HL-60 (cell line): ENCODE measurements at regions not wholly inside any gene's neighbourhood (a gene's known extent, or its start where the extent isn't known, plus 50 kb on each side); places are given as distances from the start of the nearest gene placed in this dataset.

ENCODE experiments used
- DNase-seq, 2 experiments: peaks; one replicate each; pipeline ENCODE4 v3.0.0-alpha.2; 2010 to 2020; ENCODE audit warnings: low read depth in 1 of 2, low spot score in 1 of 2
- H3K27ac ChIP-seq: fragments of 250-450 bp; sonication (Bioruptor Pico); replicated peaks from 2 replicates; pipeline ENCODE4 v1.5.1; 2020; ENCODE audit warnings: mild to moderate bottlenecking, moderate library complexity
- H3K27me3 ChIP-seq: fragments of 250-450 bp; sonication (Bioruptor Pico); 2 replicates; pipeline ENCODE4 v1.5.1; 2021; ENCODE audit warnings: mild to moderate bottlenecking, moderate library complexity; ENCODE audit not compliant: insufficient read depth, poor library complexity, severe bottlenecking
- H3K4me3 ChIP-seq: replicated peaks from 2 replicates; pipeline ENCODE4 v1.5.1; 2011; ENCODE audit warnings: mild to moderate bottlenecking, control low read depth, low read length; ENCODE audit not compliant: insufficient read depth
- GABPA ChIP-seq: IDR thresholded peaks from 2 replicates; pipeline ENCODE4 v1.6.1; 2012; ENCODE audit warnings: low read depth
- POLR2AphosphoS5 ChIP-seq: IDR thresholded peaks from 2 replicates; pipeline ENCODE4 v1.6.1; 2012; ENCODE audit warnings: low read depth
- SPI1 ChIP-seq: IDR thresholded peaks from 2 replicates; pipeline ENCODE4 v1.6.1; 2012; ENCODE audit warnings: low read depth, mild to moderate bottlenecking, borderline replicate concordance
- TF ChIP-seq, protein P1 (sequence below): IDR thresholded peaks from one replicate; pipeline ENCODE4 v1.5.1; 2011; ENCODE audit warnings: low read length, control low read depth, inconsistent platforms; ENCODE audit not compliant: insufficient read depth
- TF ChIP-seq, protein P2 (sequence below): IDR thresholded peaks from 2 replicates; pipeline ENCODE4 v1.6.1; 2012; ENCODE audit warnings: low read depth; ENCODE audit not compliant: insufficient replicate concordance

- peaks cover 41% of the 10 kb centered on the region for H3K27me3 ChIP-seq
- no peak for DNase-seq
Observed at GRCh38 chr3:28575746-28576613, 227.4 kb upstream of the AZI2 start.

GRCh38 chr3:28576614-28577200 is 228.1 kb upstream of the AZI2 start:
- DNase-seq: no peak
- TF ChIP-seq, protein P1, sequence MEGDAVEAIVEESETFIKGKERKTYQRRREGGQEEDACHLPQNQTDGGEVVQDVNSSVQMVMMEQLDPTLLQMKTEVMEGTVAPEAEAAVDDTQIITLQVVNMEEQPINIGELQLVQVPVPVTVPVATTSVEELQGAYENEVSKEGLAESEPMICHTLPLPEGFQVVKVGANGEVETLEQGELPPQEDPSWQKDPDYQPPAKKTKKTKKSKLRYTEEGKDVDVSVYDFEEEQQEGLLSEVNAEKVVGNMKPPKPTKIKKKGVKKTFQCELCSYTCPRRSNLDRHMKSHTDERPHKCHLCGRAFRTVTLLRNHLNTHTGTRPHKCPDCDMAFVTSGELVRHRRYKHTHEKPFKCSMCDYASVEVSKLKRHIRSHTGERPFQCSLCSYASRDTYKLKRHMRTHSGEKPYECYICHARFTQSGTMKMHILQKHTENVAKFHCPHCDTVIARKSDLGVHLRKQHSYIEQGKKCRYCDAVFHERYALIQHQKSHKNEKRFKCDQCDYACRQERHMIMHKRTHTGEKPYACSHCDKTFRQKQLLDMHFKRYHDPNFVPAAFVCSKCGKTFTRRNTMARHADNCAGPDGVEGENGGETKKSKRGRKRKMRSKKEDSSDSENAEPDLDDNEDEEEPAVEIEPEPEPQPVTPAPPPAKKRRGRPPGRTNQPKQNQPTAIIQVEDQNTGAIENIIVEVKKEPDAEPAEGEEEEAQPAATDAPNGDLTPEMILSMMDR: no peak
- TF ChIP-seq, protein P2, sequence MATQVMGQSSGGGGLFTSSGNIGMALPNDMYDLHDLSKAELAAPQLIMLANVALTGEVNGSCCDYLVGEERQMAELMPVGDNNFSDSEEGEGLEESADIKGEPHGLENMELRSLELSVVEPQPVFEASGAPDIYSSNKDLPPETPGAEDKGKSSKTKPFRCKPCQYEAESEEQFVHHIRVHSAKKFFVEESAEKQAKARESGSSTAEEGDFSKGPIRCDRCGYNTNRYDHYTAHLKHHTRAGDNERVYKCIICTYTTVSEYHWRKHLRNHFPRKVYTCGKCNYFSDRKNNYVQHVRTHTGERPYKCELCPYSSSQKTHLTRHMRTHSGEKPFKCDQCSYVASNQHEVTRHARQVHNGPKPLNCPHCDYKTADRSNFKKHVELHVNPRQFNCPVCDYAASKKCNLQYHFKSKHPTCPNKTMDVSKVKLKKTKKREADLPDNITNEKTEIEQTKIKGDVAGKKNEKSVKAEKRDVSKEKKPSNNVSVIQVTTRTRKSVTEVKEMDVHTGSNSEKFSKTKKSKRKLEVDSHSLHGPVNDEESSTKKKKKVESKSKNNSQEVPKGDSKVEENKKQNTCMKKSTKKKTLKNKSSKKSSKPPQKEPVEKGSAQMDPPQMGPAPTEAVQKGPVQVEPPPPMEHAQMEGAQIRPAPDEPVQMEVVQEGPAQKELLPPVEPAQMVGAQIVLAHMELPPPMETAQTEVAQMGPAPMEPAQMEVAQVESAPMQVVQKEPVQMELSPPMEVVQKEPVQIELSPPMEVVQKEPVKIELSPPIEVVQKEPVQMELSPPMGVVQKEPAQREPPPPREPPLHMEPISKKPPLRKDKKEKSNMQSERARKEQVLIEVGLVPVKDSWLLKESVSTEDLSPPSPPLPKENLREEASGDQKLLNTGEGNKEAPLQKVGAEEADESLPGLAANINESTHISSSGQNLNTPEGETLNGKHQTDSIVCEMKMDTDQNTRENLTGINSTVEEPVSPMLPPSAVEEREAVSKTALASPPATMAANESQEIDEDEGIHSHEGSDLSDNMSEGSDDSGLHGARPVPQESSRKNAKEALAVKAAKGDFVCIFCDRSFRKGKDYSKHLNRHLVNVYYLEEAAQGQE: no peak
- Histone ChIP-seq H3K4me3 (no peak overlapping the region), H3K27ac (no peak overlapping the region), H3K27me3 (peaks cover 41% of the 10 kb centered on the region)

More at GRCh38 chr3:28575746-28576613, 227.4 kb upstream of the AZI2 start:
- TF ChIP-seq SPI1 (no peak), POLR2AphosphoS5 (no peak), GABPA (no peak)
- TF ChIP-seq, protein P1: no peak
- TF ChIP-seq, protein P2: no peak
- no peak overlapping the region for H3K27ac ChIP-seq
- H3K4me3 ChIP-seq: no peak overlapping the region

GRCh38 chr3:28577941-28578500 is 229.4 kb upstream of the AZI2 start:
- Histone ChIP-seq H3K27ac (no peak overlapping the region), H3K4me3 (no peak overlapping the region), H3K27me3 (peaks cover 41% of the 10 kb centered on the region)
- TF ChIP-seq, protein P2: no peak
- TF ChIP-seq GABPA: no peak
- TF ChIP-seq, protein P1: no peak
- TF ChIP-seq POLR2AphosphoS5: no peak
- TF ChIP-seq SPI1: no peak
- no peak for DNase-seq
